Spleen (tissue), 7 donors: ENCODE measurements at regions not wholly inside any gene's neighbourhood (a gene's known extent, or its start where the extent isn't known, plus 50 kb on each side); places are given as distances from the start of the nearest gene placed in this dataset.

Experiments used
- POLR2A ChIP-seq, 3 donors: fragments of 450-650 bp; IDR thresholded peaks; one replicate each; pipeline ENCODE4 v1.5.1; 2017; ENCODE audit warnings: antibody characterized with exemption in 3 of 3, mild to moderate bottlenecking in 1 of 3
- TF ChIP-seq, protein P1 (sequence below), 11 experiments: fragments of 200-600 bp in 7 of 11; fragments of 450-650 bp in 4 of 11; sonication (generic) in 4 of 11; IDR thresholded peaks in 8 of 11; conservative IDR thresholded peaks in 3 of 11; 1 replicate in 7 of 11; 2 replicates in 4 of 11; pipeline versions ENCODE4 v1.4.0 to v1.8.0; 2016 to 2021; ENCODE audit warnings: antibody characterized with exemption in 11 of 11, inconsistent platforms in 4 of 11, mild to moderate bottlenecking in 1 of 11
- donor health status: DM: no; HTN: no; CAD: no; lungs with moderate emphysema.
- donor health status: DM: no; HTN: no; CAD: no.
- donor health status: DM: no; HTN: no; CAD: no.

DNA sequence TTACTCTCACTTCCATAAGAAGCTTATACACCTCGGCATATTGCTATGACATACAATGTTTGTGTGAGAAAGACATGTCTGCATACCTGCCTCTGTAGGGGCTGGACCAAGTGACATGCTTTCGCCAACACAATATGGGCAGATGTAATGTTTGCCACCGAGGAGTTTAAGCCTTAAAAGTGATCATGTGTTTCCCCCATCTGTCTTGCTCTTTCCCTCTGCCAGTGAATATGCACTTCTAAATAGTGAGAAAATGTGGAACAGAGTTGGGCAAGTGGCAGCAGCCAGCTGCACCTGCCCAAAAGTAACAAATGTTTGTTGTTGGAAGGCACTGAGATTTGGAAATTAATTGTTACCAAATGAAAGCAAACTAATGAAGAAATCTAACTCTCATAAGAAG lies 274.8 kb upstream of the BTBD3 start:
- TF ChIP-seq, protein P1, sequence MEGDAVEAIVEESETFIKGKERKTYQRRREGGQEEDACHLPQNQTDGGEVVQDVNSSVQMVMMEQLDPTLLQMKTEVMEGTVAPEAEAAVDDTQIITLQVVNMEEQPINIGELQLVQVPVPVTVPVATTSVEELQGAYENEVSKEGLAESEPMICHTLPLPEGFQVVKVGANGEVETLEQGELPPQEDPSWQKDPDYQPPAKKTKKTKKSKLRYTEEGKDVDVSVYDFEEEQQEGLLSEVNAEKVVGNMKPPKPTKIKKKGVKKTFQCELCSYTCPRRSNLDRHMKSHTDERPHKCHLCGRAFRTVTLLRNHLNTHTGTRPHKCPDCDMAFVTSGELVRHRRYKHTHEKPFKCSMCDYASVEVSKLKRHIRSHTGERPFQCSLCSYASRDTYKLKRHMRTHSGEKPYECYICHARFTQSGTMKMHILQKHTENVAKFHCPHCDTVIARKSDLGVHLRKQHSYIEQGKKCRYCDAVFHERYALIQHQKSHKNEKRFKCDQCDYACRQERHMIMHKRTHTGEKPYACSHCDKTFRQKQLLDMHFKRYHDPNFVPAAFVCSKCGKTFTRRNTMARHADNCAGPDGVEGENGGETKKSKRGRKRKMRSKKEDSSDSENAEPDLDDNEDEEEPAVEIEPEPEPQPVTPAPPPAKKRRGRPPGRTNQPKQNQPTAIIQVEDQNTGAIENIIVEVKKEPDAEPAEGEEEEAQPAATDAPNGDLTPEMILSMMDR (IDR thresholded peaks at IDR 0.05 in 8 of 11, conservative IDR thresholded peaks at IDR 0.05 in 3 of 11): no peak
- TF ChIP-seq POLR2A (IDR thresholded peaks at IDR 0.05): no peak
